ENCODE measurements at regions not wholly inside any gene's neighbourhood (a gene's known extent, or its start where the extent isn't known, plus 50 kb on each side); places are given as distances from the start of the nearest gene placed in this dataset.
"Not testable (repeated sequence)": the region's sequence is repeated elsewhere in the genome, so short reads cannot be mapped to it uniquely, and the experiment has no call there.

DNA sequence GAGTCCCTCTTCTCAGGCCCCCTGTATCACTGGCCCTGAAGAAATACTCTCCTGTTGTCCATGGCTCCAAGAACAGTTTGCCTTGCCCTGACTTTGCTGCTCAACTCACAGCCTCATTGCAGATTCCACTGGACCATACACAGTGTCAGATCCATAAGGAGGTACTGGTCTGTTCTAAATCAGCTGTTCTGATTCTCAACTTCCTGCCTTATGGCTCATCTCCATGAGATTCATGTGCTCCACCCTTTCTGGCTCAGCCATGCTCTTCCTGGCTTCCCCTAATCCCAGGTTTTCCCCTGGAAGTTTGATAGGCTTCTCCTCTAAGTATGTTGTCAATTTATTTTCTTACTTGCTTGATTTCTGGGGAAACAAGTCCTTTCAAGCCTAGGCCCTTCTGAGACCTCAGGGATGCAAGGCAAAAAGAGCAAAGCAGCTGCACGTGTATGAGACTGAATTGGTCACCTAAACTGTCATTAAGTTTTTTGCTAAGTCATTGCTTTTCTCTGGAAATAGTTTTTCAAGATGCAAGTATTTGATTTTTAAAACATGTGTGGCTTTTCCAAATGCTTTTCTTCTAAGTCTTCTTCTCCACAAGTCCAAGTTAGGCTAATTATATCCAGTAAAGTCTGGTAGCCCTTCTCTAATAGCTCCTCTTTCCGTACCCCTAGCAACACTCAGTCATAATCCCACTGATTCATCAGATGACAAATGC lies 1288.5 kb downstream of the RPIA start:
- not testable (repeated sequence) for H3K36me3 Mint-ChIP-seq (ENCODE audit: low read depth); DNase-seq; H3K4me3 Mint-ChIP-seq; H3K27me3 Mint-ChIP-seq; H3K27ac Mint-ChIP-seq; H3K9me3 Mint-ChIP-seq; H3K4me1 Mint-ChIP-seq (ENCODE audit: low read depth)

DNA sequence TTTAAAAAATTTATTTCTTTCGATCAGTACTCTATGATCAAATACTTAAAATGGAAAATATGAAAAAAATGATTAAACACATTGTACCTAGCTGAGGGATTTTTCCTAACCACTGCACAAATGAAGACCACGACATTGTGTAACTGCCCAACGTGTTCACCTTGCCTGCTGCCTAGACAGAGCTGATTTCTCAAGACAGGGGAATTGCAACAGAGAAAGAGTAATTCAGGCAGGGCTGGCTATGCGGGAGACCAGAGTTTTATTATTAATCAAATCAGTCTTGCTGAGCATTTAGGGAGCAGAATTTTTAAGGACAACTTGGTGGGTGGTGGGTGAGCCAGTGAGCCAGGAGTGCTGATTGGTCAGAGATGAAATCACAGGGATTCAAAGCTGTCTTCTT lies 1290.8 kb downstream of the RPIA start:
- not testable (repeated sequence) for H3K27me3 Mint-ChIP-seq, H3K9me3 Mint-ChIP-seq

DNA sequence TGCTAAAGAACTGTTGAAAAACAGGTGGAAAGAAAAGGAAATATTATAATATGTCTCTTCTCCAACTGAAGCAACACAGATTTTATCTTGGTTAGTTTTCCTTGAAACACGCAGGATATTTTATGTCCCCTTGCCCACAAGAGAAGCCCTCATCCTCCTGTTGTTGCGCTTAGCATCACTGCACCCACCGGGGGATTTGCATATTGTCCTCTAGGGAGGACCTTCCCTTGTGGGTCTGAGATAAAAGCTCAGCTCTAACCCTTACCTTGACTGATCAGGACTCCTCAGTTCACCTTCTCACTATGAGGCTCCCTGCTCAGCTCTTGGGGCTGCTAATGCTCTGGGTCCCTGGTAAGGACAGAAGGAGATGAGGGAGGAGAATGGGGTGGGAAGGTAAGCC lies 1294.2 kb downstream of the RPIA start:
- not testable (repeated sequence) for H3K4me1 Mint-ChIP-seq (ENCODE audit: low read depth); H3K27ac Mint-ChIP-seq; H3K27me3 Mint-ChIP-seq; H3K4me3 Mint-ChIP-seq; DNase-seq; H3K9me3 Mint-ChIP-seq; H3K36me3 Mint-ChIP-seq (ENCODE audit: low read depth)

More for the DNA sequence above, 1290.8 kb downstream of the RPIA start:
- H3K27ac Mint-ChIP-seq; H3K4me1 Mint-ChIP-seq (ENCODE audit: low read depth); DNase-seq; H3K4me3 Mint-ChIP-seq; H3K36me3 Mint-ChIP-seq (ENCODE audit: low read depth): not testable (repeated sequence)

DNA sequence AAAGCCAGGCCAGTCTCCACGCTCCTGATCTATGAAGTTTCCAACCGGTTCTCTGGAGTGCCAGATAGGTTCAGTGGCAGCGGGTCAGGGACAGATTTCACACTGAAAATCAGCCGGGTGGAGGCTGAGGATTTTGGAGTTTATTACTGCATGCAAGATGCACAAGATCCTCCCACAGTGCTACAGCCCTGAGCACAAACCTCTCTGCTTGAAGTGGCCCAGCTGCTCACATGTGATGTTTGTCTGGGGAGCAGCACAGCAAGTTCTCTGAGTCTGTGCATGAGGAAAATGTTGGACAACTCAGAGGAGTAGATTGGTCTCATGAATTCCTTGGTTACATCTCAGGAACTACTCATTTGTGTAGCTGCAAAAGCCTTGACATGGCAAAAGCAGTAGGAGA lies 1295.1 kb downstream of the RPIA start:
- DNase-seq; H3K27me3 Mint-ChIP-seq; H3K4me3 Mint-ChIP-seq; H3K4me1 Mint-ChIP-seq (ENCODE audit: low read depth); H3K27ac Mint-ChIP-seq; H3K9me3 Mint-ChIP-seq; H3K36me3 Mint-ChIP-seq (ENCODE audit: low read depth): not testable (repeated sequence)

DNA sequence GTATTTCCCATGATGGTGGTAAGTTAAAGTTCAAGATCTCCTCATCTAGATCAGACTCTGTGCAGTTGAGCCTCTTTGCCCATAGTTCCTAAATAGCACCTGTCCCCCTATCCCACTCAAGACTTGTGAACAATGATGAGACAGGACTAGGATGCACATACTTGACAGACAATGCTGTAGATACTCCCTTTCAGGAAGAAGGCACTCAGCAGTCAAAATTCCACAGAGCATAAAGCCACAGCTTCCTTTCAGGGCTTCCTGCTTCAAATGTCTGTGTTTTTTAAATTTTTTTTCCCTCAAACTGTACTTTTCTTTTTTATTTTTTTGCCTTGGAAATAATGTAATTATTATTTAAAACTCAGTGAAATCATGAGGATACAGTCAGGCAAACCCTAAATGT lies 1305.3 kb downstream of the RPIA start:
- H3K4me1 Mint-ChIP-seq (ENCODE audit: low read depth); H3K4me3 Mint-ChIP-seq; H3K9me3 Mint-ChIP-seq; H3K27me3 Mint-ChIP-seq; H3K36me3 Mint-ChIP-seq (ENCODE audit: low read depth); H3K27ac Mint-ChIP-seq; DNase-seq: not testable (repeated sequence)

DNA sequence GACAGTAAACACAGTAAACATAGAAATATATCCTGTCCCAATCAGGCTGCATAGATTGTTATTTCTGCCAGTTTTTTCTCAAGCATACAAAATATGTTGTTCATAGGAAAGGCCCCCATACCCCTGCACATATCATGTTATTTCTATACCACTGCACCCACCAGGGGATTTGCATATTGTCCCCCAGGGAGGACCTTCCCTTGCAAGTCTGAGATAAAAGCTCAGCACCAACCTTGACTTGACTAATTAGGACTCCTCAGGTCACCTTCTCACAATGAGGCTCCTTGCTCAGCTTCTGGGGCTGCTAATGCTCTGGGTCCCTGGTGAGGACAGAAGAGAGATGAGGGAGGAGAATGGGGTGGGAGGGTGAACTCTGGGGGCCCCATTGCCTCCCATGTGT lies 1313.1 kb downstream of the RPIA start:
- DNase-seq; H3K4me1 Mint-ChIP-seq (ENCODE audit: low read depth); H3K27me3 Mint-ChIP-seq; H3K36me3 Mint-ChIP-seq (ENCODE audit: low read depth); H3K27ac Mint-ChIP-seq; H3K9me3 Mint-ChIP-seq; H3K4me3 Mint-ChIP-seq: not testable (repeated sequence)

DNA sequence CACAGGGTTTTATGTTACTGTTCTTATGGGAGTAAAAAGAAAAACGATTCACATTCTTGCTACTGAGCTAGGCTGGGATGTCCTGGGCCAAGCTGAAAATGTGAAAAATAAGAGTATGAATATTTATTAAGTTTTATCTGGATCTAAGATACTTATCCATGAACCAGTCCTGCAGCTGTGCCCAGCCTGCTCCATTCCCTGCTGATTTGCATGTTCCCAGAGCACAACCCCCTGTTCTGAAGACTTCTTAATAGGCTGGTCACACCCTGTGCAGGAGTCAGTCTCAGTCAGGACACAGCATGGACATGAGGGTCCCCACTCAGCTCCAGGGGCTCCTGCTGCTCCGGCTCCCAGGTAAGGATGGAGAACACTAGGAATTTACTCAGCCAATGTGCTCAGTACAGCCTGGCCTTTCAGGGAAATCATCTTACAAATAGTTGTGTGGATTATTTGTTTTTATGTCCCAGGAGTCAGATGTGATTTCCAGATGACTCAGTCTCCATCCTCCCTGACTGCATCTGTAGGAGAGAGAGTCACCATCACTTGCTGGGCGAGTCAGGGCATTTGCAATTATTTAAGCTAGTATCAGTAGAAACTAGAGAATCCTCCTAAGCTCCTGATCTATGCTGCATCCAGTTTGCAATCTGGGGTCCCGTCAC lies 1319.1 kb downstream of the RPIA start:
- H3K27me3 Mint-ChIP-seq; DNase-seq; H3K27ac Mint-ChIP-seq; H3K4me3 Mint-ChIP-seq; H3K4me1 Mint-ChIP-seq (ENCODE audit: low read depth); H3K36me3 Mint-ChIP-seq (ENCODE audit: low read depth); H3K9me3 Mint-ChIP-seq: not testable (repeated sequence)

DNA sequence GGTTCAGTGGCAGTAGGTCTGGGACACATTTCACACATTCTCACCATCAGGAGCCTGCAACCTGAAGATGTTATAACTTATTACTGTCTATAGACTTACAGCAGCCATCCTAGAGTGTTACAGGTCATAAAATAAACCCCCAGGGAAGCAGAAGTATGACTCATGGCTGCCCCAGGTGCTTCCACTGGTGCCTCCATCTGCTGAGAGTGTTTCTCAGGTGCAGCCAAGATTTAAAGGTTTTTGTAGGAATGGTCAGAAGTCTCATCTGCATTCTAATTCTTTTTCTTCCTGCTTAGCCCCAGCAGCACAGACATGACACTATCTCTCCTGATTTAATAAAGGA lies 1319.6 kb downstream of the RPIA start:
- H3K4me1 Mint-ChIP-seq (ENCODE audit: low read depth); DNase-seq; H3K27ac Mint-ChIP-seq; H3K4me3 Mint-ChIP-seq; H3K9me3 Mint-ChIP-seq; H3K36me3 Mint-ChIP-seq (ENCODE audit: low read depth); H3K27me3 Mint-ChIP-seq: not testable (repeated sequence)

DNA sequence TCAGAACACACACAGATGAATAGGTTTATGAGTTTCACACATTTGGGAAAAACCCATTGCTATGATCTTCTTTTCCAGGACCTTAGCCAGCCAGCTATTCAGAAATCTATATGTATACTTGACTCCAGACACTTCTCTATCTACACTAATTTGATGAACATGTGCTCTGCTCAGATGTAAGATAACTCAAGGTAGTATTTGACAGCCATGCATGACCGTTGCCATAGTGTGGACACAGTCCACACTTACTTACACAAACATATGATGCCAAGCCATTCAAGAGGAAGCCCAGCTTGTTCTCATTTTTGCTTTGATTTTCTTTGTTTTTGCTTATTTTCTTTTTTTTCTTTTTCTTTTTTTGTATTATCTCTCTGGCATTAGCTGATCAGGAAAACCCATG lies 1328.4 kb downstream of the RPIA start:
- H3K4me1 Mint-ChIP-seq (ENCODE audit: low read depth); H3K9me3 Mint-ChIP-seq; H3K4me3 Mint-ChIP-seq; DNase-seq; H3K36me3 Mint-ChIP-seq (ENCODE audit: low read depth); H3K27ac Mint-ChIP-seq; H3K27me3 Mint-ChIP-seq: not testable (repeated sequence)

DNA sequence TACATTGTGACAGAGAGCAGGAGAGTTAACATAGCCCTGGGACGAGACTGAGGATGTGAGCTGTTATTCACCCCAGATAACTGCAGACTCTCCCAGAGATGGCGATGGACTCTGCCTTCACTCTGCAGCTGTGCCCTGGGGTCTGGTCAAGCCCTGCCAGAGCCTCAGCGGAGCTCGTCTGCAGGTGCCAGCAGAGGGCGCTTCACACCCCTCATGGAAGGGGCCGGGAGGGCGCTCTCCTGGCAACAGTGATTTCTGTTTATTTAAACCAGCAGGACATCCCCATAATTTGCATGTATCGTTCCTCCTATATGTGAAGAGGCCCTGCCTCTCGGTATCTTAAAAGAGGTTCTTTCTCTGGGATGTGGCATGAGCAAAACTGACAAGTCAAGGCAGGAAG lies 1329.8 kb downstream of the RPIA start:
- H3K27ac Mint-ChIP-seq; H3K9me3 Mint-ChIP-seq; H3K27me3 Mint-ChIP-seq; DNase-seq; H3K4me3 Mint-ChIP-seq; H3K4me1 Mint-ChIP-seq (ENCODE audit: low read depth); H3K36me3 Mint-ChIP-seq (ENCODE audit: low read depth): not testable (repeated sequence)

DNA sequence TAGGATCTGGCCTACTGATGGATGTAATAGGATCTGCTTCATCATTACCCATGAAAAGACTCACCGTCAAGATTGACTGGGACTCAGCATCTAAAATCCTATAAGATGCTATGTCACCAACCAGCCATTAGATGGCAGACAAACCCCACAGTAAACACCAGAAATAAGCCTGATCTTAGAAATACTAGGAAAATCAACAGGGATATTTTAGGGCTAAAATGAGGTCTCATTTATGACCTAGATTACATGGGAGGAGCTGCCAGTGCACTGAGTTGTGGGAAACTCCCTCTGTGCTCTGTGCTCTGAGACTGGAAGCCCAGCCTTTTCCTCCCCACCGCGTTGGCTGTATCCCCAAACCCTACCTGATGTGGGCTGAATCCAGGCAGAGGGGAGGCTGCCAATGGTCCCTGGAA lies 1335.8 kb downstream of the RPIA start:
- H3K4me1 Mint-ChIP-seq (ENCODE audit: low read depth); H3K4me3 Mint-ChIP-seq; H3K27me3 Mint-ChIP-seq; H3K36me3 Mint-ChIP-seq (ENCODE audit: low read depth); DNase-seq; H3K9me3 Mint-ChIP-seq; H3K27ac Mint-ChIP-seq: not testable (repeated sequence)

DNA sequence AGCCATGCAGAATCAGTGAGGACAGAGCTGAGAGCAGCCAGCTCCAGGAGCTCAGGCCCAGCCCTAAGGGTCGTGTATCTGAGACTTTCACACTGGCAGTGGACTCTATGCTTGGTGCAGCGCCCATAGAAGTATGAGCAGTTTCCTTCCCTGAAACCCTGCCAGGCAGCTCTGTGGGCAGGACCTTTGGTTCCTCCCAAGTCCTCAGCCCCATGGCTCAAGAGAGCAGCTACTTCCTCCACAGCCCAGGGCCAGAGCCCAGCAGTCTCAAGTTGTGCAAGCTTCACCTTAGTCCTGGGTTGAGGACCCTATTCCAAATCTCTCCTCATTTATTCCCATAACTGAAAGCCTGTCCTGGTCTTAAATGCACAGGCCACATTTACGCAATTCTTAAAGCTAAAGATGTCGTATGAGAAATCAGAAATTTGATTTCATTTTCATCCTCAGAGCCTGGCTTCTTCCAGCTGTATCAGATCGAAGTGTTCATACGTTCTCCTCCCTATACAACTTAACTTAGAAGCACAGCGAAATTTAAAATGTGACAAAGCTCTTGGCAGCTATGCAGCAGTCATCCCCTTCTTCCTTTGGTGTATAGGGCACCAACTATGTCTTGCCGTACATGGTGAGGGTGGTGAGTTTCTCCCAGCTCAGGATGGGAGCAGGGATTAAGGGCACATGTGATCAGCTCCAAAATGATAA lies 1337.1 kb downstream of the RPIA start:
- H3K4me3 Mint-ChIP-seq; H3K4me1 Mint-ChIP-seq (ENCODE audit: low read depth); DNase-seq; H3K36me3 Mint-ChIP-seq (ENCODE audit: low read depth); H3K27me3 Mint-ChIP-seq; H3K9me3 Mint-ChIP-seq; H3K27ac Mint-ChIP-seq: not testable (repeated sequence)

DNA sequence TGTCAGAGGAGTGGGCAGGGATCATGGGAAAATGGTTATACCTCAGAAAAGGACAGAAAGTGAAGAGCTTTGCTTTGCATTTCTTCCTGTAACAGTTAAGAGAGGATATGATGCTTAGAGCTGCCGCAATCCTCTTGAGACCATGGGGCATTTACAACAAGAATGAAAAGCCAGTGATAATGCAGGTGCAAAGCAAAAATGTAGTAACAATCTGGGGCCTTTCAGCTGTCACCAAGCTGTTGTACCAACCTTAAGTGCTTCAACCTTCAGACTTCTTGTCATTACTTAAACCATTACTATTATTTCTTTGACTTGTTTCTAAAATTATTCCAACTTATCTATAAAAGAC lies 1337.6 kb downstream of the RPIA start:
- not testable (repeated sequence) for DNase-seq; H3K4me1 Mint-ChIP-seq (ENCODE audit: low read depth); H3K36me3 Mint-ChIP-seq (ENCODE audit: low read depth); H3K27ac Mint-ChIP-seq; H3K4me3 Mint-ChIP-seq; H3K9me3 Mint-ChIP-seq; H3K27me3 Mint-ChIP-seq

DNA sequence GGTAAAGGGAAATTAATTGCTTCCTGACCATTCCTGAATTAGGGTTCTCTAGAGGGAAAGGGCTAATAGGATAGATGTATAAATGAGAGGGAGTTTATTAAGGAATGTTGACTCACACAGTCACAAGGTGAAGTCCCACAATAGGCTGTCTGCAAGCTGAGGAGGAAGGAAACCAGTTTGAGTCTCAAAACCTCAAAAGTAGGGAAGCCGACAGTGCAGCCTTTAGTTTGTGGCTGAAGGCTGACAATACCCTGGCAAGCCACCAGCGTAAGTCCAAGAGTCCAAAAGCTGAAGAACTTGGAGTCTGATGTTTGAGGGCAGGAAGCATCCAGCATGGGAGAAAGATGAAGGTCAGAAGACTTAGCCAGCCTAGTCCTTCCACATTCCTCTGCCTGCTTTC lies 1340.8 kb downstream of the RPIA start:
- H3K4me3 Mint-ChIP-seq; H3K9me3 Mint-ChIP-seq; H3K27ac Mint-ChIP-seq; DNase-seq; H3K27me3 Mint-ChIP-seq; H3K4me1 Mint-ChIP-seq (ENCODE audit: low read depth); H3K36me3 Mint-ChIP-seq (ENCODE audit: low read depth): not testable (repeated sequence)

DNA sequence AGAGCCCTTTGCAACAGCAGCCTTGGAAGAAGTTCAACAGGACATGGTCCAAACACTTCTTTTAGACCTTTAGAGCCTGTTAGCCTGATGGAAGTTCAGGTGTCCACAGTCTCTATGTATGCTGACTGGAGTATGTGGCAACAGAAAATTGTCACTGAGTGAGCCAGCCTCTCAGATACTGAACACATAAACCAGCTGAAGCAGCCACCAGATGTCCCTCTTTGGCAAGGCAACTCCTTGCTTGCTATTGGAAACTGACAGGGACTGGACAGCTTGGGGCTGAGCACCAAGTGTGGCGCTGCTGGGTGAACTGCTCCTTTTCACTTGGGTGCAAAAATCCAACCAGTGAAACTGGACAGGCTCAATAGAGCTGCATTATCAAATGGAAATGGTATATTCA lies 1344.9 kb downstream of the RPIA start:
- DNase-seq; H3K27ac Mint-ChIP-seq; H3K36me3 Mint-ChIP-seq (ENCODE audit: low read depth); H3K27me3 Mint-ChIP-seq; H3K9me3 Mint-ChIP-seq; H3K4me1 Mint-ChIP-seq (ENCODE audit: low read depth); H3K4me3 Mint-ChIP-seq: not testable (repeated sequence)
